Fibroblast of lung (primary cell): ENCODE measurements at regions not wholly inside any gene's neighbourhood (a gene's known extent, or its start where the extent isn't known, plus 50 kb on each side); places are given as distances from the start of the nearest gene placed in this dataset.

ENCODE experiments used
- CTCF ChIP-seq, 2 donors: IDR thresholded peaks in 1 of 2; conservative IDR thresholded peaks in 1 of 2; 1 replicate in 1 of 2; 2 replicates in 1 of 2; pipeline ENCODE4 v1.5.1; 2011 to 2012; ENCODE audit warnings: low read length in 2 of 2, control low read depth in 1 of 2, inconsistent platforms in 1 of 2, low read depth in 1 of 2, mild to moderate bottlenecking in 1 of 2
- EZH2 ChIP-seq: IDR thresholded peaks from 2 replicates; pipeline ENCODE4 v1.5.1; 2012; ENCODE audit warnings: low read length, control low read depth, mild to moderate bottlenecking; ENCODE audit errors: missing control alignments

- TF ChIP-seq CTCF (conservative IDR thresholded peaks at IDR 0.05 in 1 of 2, IDR thresholded peaks at IDR 0.05 in 1 of 2; ENCODE audit: low read depth in 1 of 2, low read length in 2 of 2) = no peak
- no peak for TF ChIP-seq EZH2
Observed at GRCh38 chr1:201673915-201674314, 135.0 kb downstream of the NAV1 start.
